GM23248 (cell line): ENCODE measurements at regions not wholly inside any gene's neighbourhood (a gene's known extent, or its start where the extent isn't known, plus 50 kb on each side); places are given as distances from the start of the nearest gene placed in this dataset.

Source experiments
- DNase-seq: peaks from one replicate; pipeline ENCODE4 v3.0.0-alpha.2; 2015
- H2AFZ ChIP-seq: fragments of 200-600 bp; sonication (generic); 2 replicates; pipeline ENCODE4 v1.6.1; 2016; ENCODE audit warnings: antibody characterized with exemption
- H3F3A ChIP-seq: fragments of 200-600 bp; sonication (generic); 2 replicates; pipeline ENCODE4 v1.6.1; 2016; ENCODE audit warnings: mild to moderate bottlenecking, antibody characterized with exemption, mixed run types; ENCODE audit not compliant: insufficient read depth
- H3K27ac ChIP-seq: fragments of 200-600 bp; sonication (generic); 2 replicates; pipeline ENCODE4 v1.5.1; 2016; ENCODE audit warnings: mild to moderate bottlenecking
- H3K27me3 ChIP-seq: fragments of 200-600 bp; sonication (generic); replicated peaks from 2 replicates; pipeline ENCODE4 v1.6.1; 2016; ENCODE audit warnings: mild to moderate bottlenecking; ENCODE audit not compliant: insufficient read depth
- H3K36me3 ChIP-seq: fragments of 200-600 bp; sonication (generic); 2 replicates; pipeline ENCODE4 v1.6.1; 2016; ENCODE audit warnings: low read depth, mild to moderate bottlenecking
- H3K4me1 ChIP-seq: fragments of 200-600 bp; sonication (generic); 2 replicates; pipeline ENCODE4 v1.6.1; 2016; ENCODE audit warnings: mild to moderate bottlenecking; ENCODE audit not compliant: insufficient read depth
- H3K4me2 ChIP-seq: fragments of 200-600 bp; sonication (generic); one replicate; pipeline ENCODE4 v1.6.1; 2016; ENCODE audit warnings: mild to moderate bottlenecking; ENCODE audit not compliant: unreplicated experiment
- H3K4me3 ChIP-seq: fragments of 200-600 bp; sonication (generic); 2 replicates; pipeline ENCODE4 v1.5.1; 2016; ENCODE audit warnings: mild to moderate bottlenecking
- H3K79me2 ChIP-seq: fragments of 200-600 bp; sonication (generic); 2 replicates; pipeline ENCODE4 v1.6.1; 2016; ENCODE audit warnings: mild to moderate bottlenecking; ENCODE audit not compliant: insufficient read depth
- H3K9ac ChIP-seq: fragments of 200-600 bp; sonication (generic); 2 replicates; pipeline ENCODE4 v1.6.1; 2016; ENCODE audit warnings: mild to moderate bottlenecking
- H3K9me2 ChIP-seq: fragments of 200-600 bp; sonication (generic); 2 replicates; pipeline ENCODE4 v1.6.1; 2016; ENCODE audit warnings: mixed run types, mild to moderate bottlenecking, moderate library complexity; ENCODE audit not compliant: insufficient read depth
- H3K9me3 ChIP-seq: fragments of 200-600 bp; sonication (generic); one replicate; pipeline ENCODE4 v1.6.1; 2017; ENCODE audit warnings: low read depth
- H4K20me1 ChIP-seq: fragments of 200-600 bp; sonication (generic); 2 replicates; pipeline ENCODE4 v1.6.0; 2016; ENCODE audit not compliant: insufficient read depth
- EZH2 ChIP-seq: fragments of 200-600 bp; sonication (generic); IDR thresholded peaks from 2 replicates; pipeline ENCODE4 v1.6.1; 2018; ENCODE audit warnings: antibody characterized with exemption, mild to moderate bottlenecking; ENCODE audit not compliant: insufficient read depth, poor library complexity, severe bottlenecking
- EZH2phosphoT487 ChIP-seq: fragments of 200-600 bp; sonication (generic); IDR thresholded peaks from 2 replicates; pipeline ENCODE4 v1.6.1; 2018; ENCODE audit warnings: antibody characterized with exemption, moderate library complexity, mild to moderate bottlenecking, low read depth; ENCODE audit not compliant: insufficient read depth
- WGBS, 2 experiments: methylation state at CpG; one replicate each; pipeline ENCODE4 v1.1.6; 2015 to 2017; ENCODE audit warnings: low lambda C conversion rate in 2 of 2, low coverage in 1 of 2; ENCODE audit errors: missing lambda C conversion rate in 2 of 2; 5-methylcytosine and 5-hydroxymethylcytosine counted together
- in situ Hi-C: fragments of 300-500 bp; cut with MboI; formaldehyde crosslinking; loops from 2 replicates; pipeline ENCODE4 v1.15.0; 2020

- Histone ChIP-seq H3K9me3 (no peaks in the 10 kb centered on the region), H3K27ac (no peak overlapping the region), H4K20me1 (no peaks in the 10 kb centered on the region), H3K27me3 (no peaks in the 10 kb centered on the region), H3K36me3 (no peaks in the 10 kb centered on the region), H3K4me3 (no peak overlapping the region), H3K9me2 (no peaks in the 10 kb centered on the region), H3K4me1 (no peaks in the 10 kb centered on the region), H3F3A (no peaks in the 10 kb centered on the region), H3K4me2 (no peak overlapping the region), H3K79me2 (no peaks in the 10 kb centered on the region), H3K9ac (no peak overlapping the region), H2AFZ (no peak overlapping the region)
- no peak for DNase-seq
- no peak for TF ChIP-seq EZH2phosphoT487
- no peak for TF ChIP-seq EZH2
- in situ Hi-C loops = no loop called here
- 81% methylated on average over 21 of the region's 21 CpGs for WGBS, 2 experiments
These were observed 433.8 kb upstream of the FAT1 start for GRCh38 chr4:187157380-187157958.

- Histone ChIP-seq H3K9ac (no peak overlapping the region), H3K36me3 (no peaks in the 10 kb centered on the region), H3K27me3 (no peaks in the 10 kb centered on the region), H3F3A (no peaks in the 10 kb centered on the region), H3K79me2 (no peaks in the 10 kb centered on the region), H3K4me2 (no peak overlapping the region), H3K9me3 (no peaks in the 10 kb centered on the region), H3K27ac (no peak overlapping the region), H2AFZ (no peak overlapping the region), H3K9me2 (no peaks in the 10 kb centered on the region), H3K4me3 (no peak overlapping the region), H4K20me1 (no peaks in the 10 kb centered on the region), H3K4me1 (no peaks in the 10 kb centered on the region)
- WGBS, 2 experiments = 61 to 63% methylated on average over 10 of the region's 10 CpGs
- in situ Hi-C loops = no loop called here
- DNase-seq = no peak
- TF ChIP-seq EZH2 = no peak
- TF ChIP-seq EZH2phosphoT487 = no peak
These were observed 434.3 kb upstream of the FAT1 start for GRCh38 chr4:187158003-187158402.

- H3K4me3 ChIP-seq = no peak overlapping the region
- H4K20me1 ChIP-seq = no peaks in the 10 kb centered on the region
- in situ Hi-C loops = no loop called here
- H3K4me1 ChIP-seq = no peaks in the 10 kb centered on the region
- H3K9me3 ChIP-seq = no peaks in the 10 kb centered on the region
- no peak overlapping the region for H3K9ac ChIP-seq
- H3K27me3 ChIP-seq = no peaks in the 10 kb centered on the region
- no peaks in the 10 kb centered on the region for H3K36me3 ChIP-seq
- no peaks in the 10 kb centered on the region for H3F3A ChIP-seq
- no peaks in the 10 kb centered on the region for H3K79me2 ChIP-seq
- H3K4me2 ChIP-seq = no peak overlapping the region
- WGBS, 2 experiments = 25% methylated on average over 3 of the region's 3 CpGs
- H3K27ac ChIP-seq = no peak overlapping the region
- H3K9me2 ChIP-seq = no peaks in the 10 kb centered on the region
- TF ChIP-seq EZH2phosphoT487 (no peak), EZH2 (no peak)
- H2AFZ ChIP-seq = no peak overlapping the region
- no peak for DNase-seq
These were observed 436.8 kb upstream of the FAT1 start for GRCh38 chr4:187160486-187160885.

GRCh38 chr4:187166886-187167512 is 443.3 kb upstream of the FAT1 start:
- DNase-seq = no peak
- Histone ChIP-seq H3K36me3 (no peaks in the 10 kb centered on the region), H3K27ac (no peak overlapping the region), H3K9ac (no peak overlapping the region), H2AFZ (no peak overlapping the region), H3K9me2 (no peaks in the 10 kb centered on the region), H3K4me2 (no peak overlapping the region), H4K20me1 (no peaks in the 10 kb centered on the region), H3K79me2 (no peaks in the 10 kb centered on the region), H3K4me1 (peaks cover 8% of the 10 kb centered on the region), H3F3A (peaks cover 7% of the 10 kb centered on the region; the same call in 1 of the 2 replicates), H3K9me3 (no peaks in the 10 kb centered on the region), H3K27me3 (no peaks in the 10 kb centered on the region), H3K4me3 (no peak overlapping the region)
- in situ Hi-C loops = no loop called here
- TF ChIP-seq EZH2phosphoT487 (no peak), EZH2 (no peak)
- WGBS, 2 experiments = 77% methylated on average over 7 of the region's 7 CpGs
